Endothelial cell of umbilical vein (primary cell): ENCODE measurements at regions not wholly inside any gene's neighbourhood (a gene's known extent, or its start where the extent isn't known, plus 50 kb on each side); places are given as distances from the start of the nearest gene placed in this dataset.

Source experiments
- JUN ChIP-seq: IDR thresholded peaks from 2 replicates; pipeline ENCODE4 v1.6.1; 2011; ENCODE audit warnings: borderline replicate concordance, low read depth; ENCODE audit not compliant: insufficient read length, insufficient read depth
- MYC ChIP-seq: IDR thresholded peaks from one replicate; pipeline ENCODE4 v1.6.1; 2011; ENCODE audit warnings: mild to moderate bottlenecking, low read depth, low read length
- POLR2A ChIP-seq: IDR thresholded peaks from 2 replicates; pipeline ENCODE4 v1.6.1; 2012; ENCODE audit warnings: low read depth, mild to moderate bottlenecking, control low read depth, low read length
- TF ChIP-seq, protein P1 (sequence below), 2 donors: IDR thresholded peaks; 1 replicate in 1 of 2; 2 replicates in 1 of 2; pipeline ENCODE4 v1.5.1; 2011; ENCODE audit warnings: low read length in 2 of 2, mild to moderate bottlenecking in 2 of 2, moderate library complexity in 2 of 2, control low read depth in 1 of 2, inconsistent platforms in 1 of 2, low read depth in 1 of 2; ENCODE audit not compliant: insufficient read depth in 1 of 2; ENCODE audit errors: extremely low read depth in 1 of 2
- TF ChIP-seq, protein P2 (sequence below): IDR thresholded peaks from 2 replicates; pipeline ENCODE4 v1.6.1; 2011; ENCODE audit not compliant: insufficient read depth, insufficient read length

DNA sequence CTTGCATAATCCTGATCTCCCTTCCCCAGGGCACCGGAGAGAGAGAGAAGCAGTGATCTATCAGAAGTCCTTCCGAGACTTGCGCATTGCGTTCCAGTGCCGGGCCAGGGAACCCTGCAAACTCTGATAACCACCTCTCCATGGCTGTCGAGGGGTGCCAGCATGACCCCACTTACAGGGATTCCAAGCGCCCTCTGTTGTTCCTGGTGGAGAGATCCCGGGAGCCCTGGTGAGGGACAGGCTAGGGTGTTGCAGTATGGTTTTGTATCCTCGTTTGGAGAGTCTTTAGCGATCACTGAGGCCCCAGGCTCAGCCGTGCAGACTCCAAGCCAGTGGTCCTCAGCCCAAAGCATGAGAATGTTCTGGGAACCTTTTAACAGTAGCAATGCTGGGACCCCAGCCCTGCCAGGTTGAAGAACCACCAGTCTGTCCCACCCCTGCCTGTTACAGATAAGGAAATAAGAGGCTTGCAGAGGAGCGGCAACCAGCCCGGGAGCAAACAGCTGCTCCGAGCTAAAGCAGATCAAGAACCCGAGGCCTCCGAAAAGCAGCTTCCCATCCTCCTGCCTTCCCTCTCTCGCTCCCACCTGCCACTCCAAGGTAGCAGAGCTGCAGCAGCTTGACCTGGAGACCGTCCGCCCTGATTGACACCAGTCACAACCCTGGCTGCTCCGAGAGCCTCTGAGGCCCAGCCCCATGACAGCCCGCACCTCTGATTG, 150.3 kb upstream of the RPL38 start:
- TF ChIP-seq, protein P1, sequence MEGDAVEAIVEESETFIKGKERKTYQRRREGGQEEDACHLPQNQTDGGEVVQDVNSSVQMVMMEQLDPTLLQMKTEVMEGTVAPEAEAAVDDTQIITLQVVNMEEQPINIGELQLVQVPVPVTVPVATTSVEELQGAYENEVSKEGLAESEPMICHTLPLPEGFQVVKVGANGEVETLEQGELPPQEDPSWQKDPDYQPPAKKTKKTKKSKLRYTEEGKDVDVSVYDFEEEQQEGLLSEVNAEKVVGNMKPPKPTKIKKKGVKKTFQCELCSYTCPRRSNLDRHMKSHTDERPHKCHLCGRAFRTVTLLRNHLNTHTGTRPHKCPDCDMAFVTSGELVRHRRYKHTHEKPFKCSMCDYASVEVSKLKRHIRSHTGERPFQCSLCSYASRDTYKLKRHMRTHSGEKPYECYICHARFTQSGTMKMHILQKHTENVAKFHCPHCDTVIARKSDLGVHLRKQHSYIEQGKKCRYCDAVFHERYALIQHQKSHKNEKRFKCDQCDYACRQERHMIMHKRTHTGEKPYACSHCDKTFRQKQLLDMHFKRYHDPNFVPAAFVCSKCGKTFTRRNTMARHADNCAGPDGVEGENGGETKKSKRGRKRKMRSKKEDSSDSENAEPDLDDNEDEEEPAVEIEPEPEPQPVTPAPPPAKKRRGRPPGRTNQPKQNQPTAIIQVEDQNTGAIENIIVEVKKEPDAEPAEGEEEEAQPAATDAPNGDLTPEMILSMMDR (IDR thresholded peaks at IDR 0.05; ENCODE audit: extremely low read depth in 1 of 2, insufficient read depth in 1 of 2, low read depth in 1 of 2, low read length in 2 of 2) = no peak
- TF ChIP-seq, protein P2, sequence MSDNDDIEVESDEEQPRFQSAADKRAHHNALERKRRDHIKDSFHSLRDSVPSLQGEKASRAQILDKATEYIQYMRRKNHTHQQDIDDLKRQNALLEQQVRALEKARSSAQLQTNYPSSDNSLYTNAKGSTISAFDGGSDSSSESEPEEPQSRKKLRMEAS = no peak
- TF ChIP-seq MYC (no peak), POLR2A (no peak), JUN (no peak)
